ENCODE measurements at regions not wholly inside any gene's neighbourhood (a gene's known extent, or its start where the extent isn't known, plus 50 kb on each side); places are given as distances from the start of the nearest gene placed in this dataset.
A peak's percentile ranks its signal among the peaks of the same experiment; 100 is the strongest.

- H3K4me3 ChIP-seq (ENCODE audit: low read depth in 1 of 3, low read length in 3 of 3): no peak overlapping the region
- peaks cover 0 to 4% (median 0%) of the 10 kb centered on the region in 3 donors for H3K4me1 ChIP-seq (ENCODE audit: control insufficient read depth in 3 of 3, insufficient read depth in 2 of 3, low read depth in 1 of 3, low read length in 2 of 3)
- WGBS, 3 donors: 33 to 49% (median 35%) methylated on average over 2 of the region's 2 CpGs
- H3K27ac ChIP-seq (ENCODE audit: low read depth in 1 of 3, low read length in 2 of 3): peak overlapping the region in 1 of 3 donors; percentile 11
- FAIRE-seq (no peak), DNase-seq (peak in 1 of 2 donors; percentile 24)
- peaks cover 3 to 10% (median 3%) of the 10 kb centered on the region in 3 donors for H3K36me3 ChIP-seq (ENCODE audit: control insufficient read depth in 3 of 3, insufficient read depth in 2 of 3, low read depth in 1 of 3, low read length in 3 of 3)
- no peaks in the 10 kb centered on the region for H3K27me3 ChIP-seq (ENCODE audit: control insufficient read depth in 3 of 3, insufficient read depth in 3 of 3, low read length in 3 of 3)
- no peaks in the 10 kb centered on the region for H3K9me3 ChIP-seq (ENCODE audit: control insufficient read depth in 2 of 2, insufficient read depth in 1 of 2, low read depth in 1 of 2, low read length in 1 of 2)
Observed at GRCh38 chr13:50071379-50071778, 56.1 kb downstream of the KCNRG start.

- Histone ChIP-seq H3K4me3 (ENCODE audit: low read depth in 1 of 3, low read length in 3 of 3) (no peak overlapping the region), H3K27ac (ENCODE audit: low read depth in 1 of 3, low read length in 2 of 3) (no peak overlapping the region), H3K9me3 (ENCODE audit: control insufficient read depth in 2 of 2, insufficient read depth in 1 of 2, low read depth in 1 of 2, low read length in 1 of 2) (no peaks in the 10 kb centered on the region), H3K36me3 (ENCODE audit: control insufficient read depth in 3 of 3, insufficient read depth in 2 of 3, low read depth in 1 of 3, low read length in 3 of 3) (peaks cover 0 to 3% (median 0%) of the 10 kb centered on the region in 3 donors), H3K27me3 (ENCODE audit: control insufficient read depth in 3 of 3, insufficient read depth in 3 of 3, low read length in 3 of 3) (no peaks in the 10 kb centered on the region), H3K4me1 (ENCODE audit: control insufficient read depth in 3 of 3, insufficient read depth in 2 of 3, low read depth in 1 of 3, low read length in 2 of 3) (peaks cover 0 to 4% (median 0%) of the 10 kb centered on the region in 3 donors)
- DNase-seq (no peak), FAIRE-seq (no peak)
Observed at GRCh38 chr13:50072676-50073075, 57.4 kb downstream of the KCNRG start.

GRCh38 chr13:50073340-50073739, 58.1 kb downstream of the KCNRG start:
- H3K4me1 ChIP-seq (ENCODE audit: control insufficient read depth in 3 of 3, insufficient read depth in 2 of 3, low read depth in 1 of 3, low read length in 2 of 3): peaks cover 0 to 4% (median 0%) of the 10 kb centered on the region in 3 donors
- no peak overlapping the region for H3K4me3 ChIP-seq (ENCODE audit: low read depth in 1 of 3, low read length in 3 of 3)
- H3K36me3 ChIP-seq (ENCODE audit: control insufficient read depth in 3 of 3, insufficient read depth in 2 of 3, low read depth in 1 of 3, low read length in 3 of 3): peaks cover 0 to 3% (median 0%) of the 10 kb centered on the region in 3 donors
- no peaks in the 10 kb centered on the region for H3K27me3 ChIP-seq (ENCODE audit: control insufficient read depth in 3 of 3, insufficient read depth in 3 of 3, low read length in 3 of 3)
- WGBS, 3 donors: 68 to 86% (median 70%) methylated on average over 1 of the region's 1 CpG
- H3K27ac ChIP-seq (ENCODE audit: low read depth in 1 of 3, low read length in 2 of 3): no peak overlapping the region
- no peaks in the 10 kb centered on the region for H3K9me3 ChIP-seq (ENCODE audit: control insufficient read depth in 2 of 2, insufficient read depth in 1 of 2, low read depth in 1 of 2, low read length in 1 of 2)
- no peak for FAIRE-seq
- no peak for DNase-seq

- no peak for FAIRE-seq
- H3K4me1 ChIP-seq (ENCODE audit: control insufficient read depth in 3 of 3, insufficient read depth in 2 of 3, low read depth in 1 of 3, low read length in 2 of 3): peaks cover 0 to 4% (median 0%) of the 10 kb centered on the region in 3 donors
Observed at GRCh38 chr13:50074843-50075242, 59.6 kb downstream of the KCNRG start.

GRCh38 chr13:50075619-50076097, 60.4 kb downstream of the KCNRG start:
- FAIRE-seq (no peak), DNase-seq (peak in 1 of 2 donors; percentile 38)
- peak overlapping the region in 1 of 3 donors; percentile 11 for H3K27ac ChIP-seq (ENCODE audit: low read depth in 1 of 3, low read length in 2 of 3)
- H3K4me1 ChIP-seq (ENCODE audit: control insufficient read depth in 3 of 3, insufficient read depth in 2 of 3, low read depth in 1 of 3, low read length in 2 of 3): peaks cover 0 to 4% (median 0%) of the 10 kb centered on the region in 3 donors
- no peaks in the 10 kb centered on the region for H3K27me3 ChIP-seq (ENCODE audit: control insufficient read depth in 3 of 3, insufficient read depth in 3 of 3, low read length in 3 of 3)
- H3K4me3 ChIP-seq (ENCODE audit: low read depth in 1 of 3, low read length in 3 of 3): no peak overlapping the region
- WGBS, 3 donors: 58 to 65% (median 64%) methylated on average over 3 of the region's 3 CpGs
- H3K9me3 ChIP-seq (ENCODE audit: control insufficient read depth in 2 of 2, insufficient read depth in 1 of 2, low read depth in 1 of 2, low read length in 1 of 2): no peaks in the 10 kb centered on the region
- H3K36me3 ChIP-seq (ENCODE audit: control insufficient read depth in 3 of 3, insufficient read depth in 2 of 3, low read depth in 1 of 3, low read length in 3 of 3): peaks cover 0 to 3% (median 0%) of the 10 kb centered on the region in 3 donors

More at GRCh38 chr13:50074843-50075242, 59.6 kb downstream of the KCNRG start:
- no peak overlapping the region for H3K27ac ChIP-seq (ENCODE audit: low read depth in 1 of 3, low read length in 2 of 3)
- 67 to 83% (median 70%) methylated on average over 1 of the region's 1 CpG for WGBS, 3 donors
- DNase-seq: no peak
- H3K27me3 ChIP-seq (ENCODE audit: control insufficient read depth in 3 of 3, insufficient read depth in 3 of 3, low read length in 3 of 3): no peaks in the 10 kb centered on the region
- no peaks in the 10 kb centered on the region for H3K9me3 ChIP-seq (ENCODE audit: control insufficient read depth in 2 of 2, insufficient read depth in 1 of 2, low read depth in 1 of 2, low read length in 1 of 2)
- peaks cover 0 to 3% (median 0%) of the 10 kb centered on the region in 3 donors for H3K36me3 ChIP-seq (ENCODE audit: control insufficient read depth in 3 of 3, insufficient read depth in 2 of 3, low read depth in 1 of 3, low read length in 3 of 3)
- H3K4me3 ChIP-seq (ENCODE audit: low read depth in 1 of 3, low read length in 3 of 3): no peak overlapping the region

GRCh38 chr13:50077431-50077830, 62.2 kb downstream of the KCNRG start:
- Histone ChIP-seq H3K27ac (ENCODE audit: low read depth in 1 of 3, low read length in 2 of 3) (no peak overlapping the region), H3K4me3 (ENCODE audit: low read depth in 1 of 3, low read length in 3 of 3) (no peak overlapping the region), H3K9me3 (ENCODE audit: control insufficient read depth in 2 of 2, insufficient read depth in 1 of 2, low read depth in 1 of 2, low read length in 1 of 2) (no peaks in the 10 kb centered on the region), H3K36me3 (ENCODE audit: control insufficient read depth in 3 of 3, insufficient read depth in 2 of 3, low read depth in 1 of 3, low read length in 3 of 3) (no peaks in the 10 kb centered on the region), H3K27me3 (ENCODE audit: control insufficient read depth in 3 of 3, insufficient read depth in 3 of 3, low read length in 3 of 3) (no peaks in the 10 kb centered on the region), H3K4me1 (ENCODE audit: control insufficient read depth in 3 of 3, insufficient read depth in 2 of 3, low read depth in 1 of 3, low read length in 2 of 3) (no peaks in the 10 kb centered on the region)
- FAIRE-seq: no peak
- WGBS, 3 donors: 55 to 80% (median 64%) methylated on average over 1 of the region's 1 CpG
- no peak for DNase-seq

GRCh38 chr13:50078231-50078894, 63.1 kb downstream of the KCNRG start:
- no peaks in the 10 kb centered on the region for H3K4me1 ChIP-seq (ENCODE audit: control insufficient read depth in 3 of 3, insufficient read depth in 2 of 3, low read depth in 1 of 3, low read length in 2 of 3)
- FAIRE-seq (no peak), DNase-seq (peak in 1 of 2 donors; percentile 23)
- H3K36me3 ChIP-seq (ENCODE audit: control insufficient read depth in 3 of 3, insufficient read depth in 2 of 3, low read depth in 1 of 3, low read length in 3 of 3): no peaks in the 10 kb centered on the region
- no peak overlapping the region for H3K4me3 ChIP-seq (ENCODE audit: low read depth in 1 of 3, low read length in 3 of 3)
- H3K9me3 ChIP-seq (ENCODE audit: control insufficient read depth in 2 of 2, insufficient read depth in 1 of 2, low read depth in 1 of 2, low read length in 1 of 2): no peaks in the 10 kb centered on the region
- WGBS, 3 donors: 53 to 65% (median 57%) methylated on average over 3 of the region's 3 CpGs
- H3K27me3 ChIP-seq (ENCODE audit: control insufficient read depth in 3 of 3, insufficient read depth in 3 of 3, low read length in 3 of 3): no peaks in the 10 kb centered on the region
- H3K27ac ChIP-seq (ENCODE audit: low read depth in 1 of 3, low read length in 2 of 3): no peak overlapping the region

GRCh38 chr13:50078895-50079654, 63.8 kb downstream of the KCNRG start:
- Histone ChIP-seq H3K27ac (ENCODE audit: low read depth in 1 of 3, low read length in 2 of 3) (no peak overlapping the region), H3K4me3 (ENCODE audit: low read depth in 1 of 3, low read length in 3 of 3) (peak overlapping the region in 1 of 3 donors; percentile 12), H3K27me3 (ENCODE audit: control insufficient read depth in 3 of 3, insufficient read depth in 3 of 3, low read length in 3 of 3) (no peaks in the 10 kb centered on the region), H3K9me3 (ENCODE audit: control insufficient read depth in 2 of 2, insufficient read depth in 1 of 2, low read depth in 1 of 2, low read length in 1 of 2) (no peaks in the 10 kb centered on the region), H3K36me3 (ENCODE audit: control insufficient read depth in 3 of 3, insufficient read depth in 2 of 3, low read depth in 1 of 3, low read length in 3 of 3) (no peaks in the 10 kb centered on the region), H3K4me1 (ENCODE audit: control insufficient read depth in 3 of 3, insufficient read depth in 2 of 3, low read depth in 1 of 3, low read length in 2 of 3) (no peaks in the 10 kb centered on the region)
- WGBS, 3 donors: 28 to 30% (median 29%) methylated on average over 10 of the region's 10 CpGs
- DNase-seq (peak; percentile 25 to 33), FAIRE-seq (no peak)
